Stimulated activated CD4-positive, alpha-beta T cell treated with anti-CD3 and anti-CD28 coated beads, Interleukin-15, amount 100 ng/mL, for 48 hours (primary cell): ENCODE measurements at regions not wholly inside any gene's neighbourhood (a gene's known extent, or its start where the extent isn't known, plus 50 kb on each side); places are given as distances from the start of the nearest gene placed in this dataset.
"Not testable (repeated sequence)": the region's sequence is repeated elsewhere in the genome, so short reads cannot be mapped to it uniquely, and the experiment has no call there.

Experiments used
- DNase-seq, 2 donors: peaks; one replicate each; pipeline ENCODE4 v3.0.0-alpha.2; 2020; ENCODE audit warnings: low read depth in 2 of 2

DNA sequence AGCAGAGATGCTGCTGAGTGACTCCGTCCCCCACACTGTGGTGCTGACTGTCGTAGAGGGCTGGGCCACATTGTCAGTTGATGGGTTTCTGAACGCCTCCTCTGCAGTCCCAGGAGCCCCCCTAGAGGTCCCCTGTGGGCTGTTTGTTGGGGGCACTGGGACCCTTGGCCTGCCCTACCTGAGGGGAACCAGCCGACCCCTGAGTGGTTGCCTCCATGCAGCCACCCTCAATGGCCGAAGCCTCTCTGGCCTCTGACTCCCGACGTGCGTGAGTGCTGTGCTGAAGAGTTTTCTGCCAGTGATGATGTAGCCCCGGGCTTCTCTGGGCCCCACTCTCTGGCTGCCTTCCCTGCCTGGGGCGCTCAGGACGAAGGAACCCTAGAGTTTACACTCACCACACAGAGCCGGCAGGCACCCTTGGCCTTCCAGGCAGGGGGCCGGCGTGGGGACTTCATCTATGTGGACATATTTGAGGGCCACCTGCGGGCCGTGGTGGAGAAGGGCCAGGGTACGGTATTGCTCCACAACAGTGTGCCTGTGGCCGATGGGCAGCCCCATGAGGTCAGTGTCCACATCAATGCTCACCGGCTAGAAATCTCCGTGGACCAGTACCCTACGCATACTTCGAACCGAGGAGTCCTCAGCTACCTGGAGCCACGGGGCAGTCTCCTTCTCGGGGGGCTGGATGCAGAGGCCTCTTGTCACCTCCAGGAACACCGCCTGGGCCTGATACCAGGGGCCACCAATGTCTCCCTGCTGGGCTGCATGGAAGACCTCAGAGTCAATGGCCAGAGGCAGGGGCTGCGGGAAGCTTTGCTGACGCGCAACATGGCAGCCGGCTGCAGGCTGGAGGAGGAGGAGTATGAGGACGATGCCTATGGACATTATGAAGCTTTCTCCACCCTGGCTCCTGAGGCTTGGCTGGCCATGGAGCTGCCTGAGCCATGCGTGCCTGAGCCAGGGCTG is 181.1 kb downstream of the TBC1D2B start:
- DNase-seq: not testable (repeated sequence)

DNA sequence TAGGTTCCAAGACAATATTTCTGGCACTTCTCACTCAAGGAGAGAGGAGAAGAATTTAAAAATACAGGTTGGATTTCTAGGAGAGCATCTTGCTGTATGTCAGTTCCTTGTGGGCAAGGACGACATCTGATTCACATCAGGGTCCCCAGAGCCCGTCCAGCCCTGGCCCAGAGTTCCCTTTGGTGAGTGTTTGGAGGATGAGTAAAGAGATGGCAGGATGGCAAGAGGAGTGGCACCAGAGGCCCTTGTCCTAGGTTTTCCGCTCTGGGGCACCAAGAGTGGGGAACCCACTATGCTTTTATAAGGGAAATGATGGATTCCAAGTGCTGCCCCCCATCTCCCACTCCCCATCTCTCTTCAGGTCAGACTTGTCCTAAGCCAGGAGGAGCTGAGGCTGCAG is 181.8 kb downstream of the TBC1D2B start:
- no peak for DNase-seq

DNA sequence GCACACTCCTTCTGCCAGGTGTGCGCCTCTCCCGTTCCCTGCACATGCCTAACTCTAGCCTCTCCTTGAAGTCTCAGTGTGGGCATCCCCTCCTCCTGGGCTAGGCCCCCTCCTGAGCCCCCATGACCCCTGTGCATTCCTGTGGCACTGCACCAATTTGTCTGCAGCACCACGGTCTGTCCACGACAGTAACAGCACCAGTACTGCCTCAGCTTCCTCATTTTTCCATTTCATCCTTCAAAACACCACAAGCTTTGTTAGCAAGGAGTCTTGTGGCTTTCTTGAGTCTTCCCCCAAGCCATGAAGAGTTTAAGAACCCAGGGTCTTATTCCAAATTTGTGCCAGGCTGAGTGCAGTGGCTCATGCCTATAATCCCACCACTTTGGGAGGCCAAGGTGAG is 182.4 kb downstream of the TBC1D2B start:
- not testable (repeated sequence) for DNase-seq

DNA sequence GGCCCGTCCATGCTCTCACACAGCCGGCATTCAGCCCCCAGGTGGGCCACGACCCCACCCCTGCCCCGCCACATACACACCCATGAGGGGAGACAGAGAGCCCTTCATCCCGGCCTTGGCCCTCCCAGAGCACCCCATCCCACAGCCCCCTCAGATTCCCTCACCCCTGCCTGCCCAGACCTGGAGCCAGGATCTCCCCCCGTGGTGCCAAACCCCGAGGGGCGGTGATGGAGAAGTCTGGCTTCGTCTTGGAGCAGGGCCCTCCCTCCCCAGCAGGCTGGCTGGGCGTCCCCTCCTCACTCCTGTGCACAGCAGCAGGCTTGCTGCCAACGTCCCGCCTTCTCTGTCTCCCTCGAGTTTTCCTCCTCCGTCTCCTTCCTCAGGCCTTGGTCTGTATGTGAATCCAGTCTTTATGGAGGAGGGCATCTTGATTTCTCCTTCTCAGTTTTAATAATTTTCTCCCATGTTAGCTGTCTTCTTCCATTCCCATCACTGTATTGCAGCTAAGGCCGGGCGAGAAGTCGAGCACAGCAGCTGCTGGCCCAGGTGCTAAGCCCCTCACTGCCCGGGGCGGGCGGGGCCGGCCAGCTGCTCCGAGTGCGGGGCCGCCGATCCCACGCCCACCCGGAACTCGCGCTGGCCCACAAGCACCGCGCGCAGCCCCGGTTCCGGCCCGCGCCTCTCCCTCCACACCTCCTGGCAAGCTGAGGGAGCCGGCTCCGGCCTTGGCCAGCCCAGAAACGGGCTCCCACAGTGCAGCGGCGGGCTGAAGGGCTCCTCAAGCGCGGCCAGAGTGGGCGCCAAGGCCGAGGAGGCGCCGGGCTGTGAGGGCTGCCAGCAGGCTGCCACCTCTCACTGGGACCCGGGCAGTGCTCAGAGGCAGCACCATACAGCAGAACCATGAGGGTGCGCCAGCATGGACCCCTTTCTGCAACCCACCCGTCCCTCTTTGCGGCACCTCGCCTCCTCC is 183.6 kb downstream of the TBC1D2B start:
- DNase-seq: not testable (repeated sequence)

DNA sequence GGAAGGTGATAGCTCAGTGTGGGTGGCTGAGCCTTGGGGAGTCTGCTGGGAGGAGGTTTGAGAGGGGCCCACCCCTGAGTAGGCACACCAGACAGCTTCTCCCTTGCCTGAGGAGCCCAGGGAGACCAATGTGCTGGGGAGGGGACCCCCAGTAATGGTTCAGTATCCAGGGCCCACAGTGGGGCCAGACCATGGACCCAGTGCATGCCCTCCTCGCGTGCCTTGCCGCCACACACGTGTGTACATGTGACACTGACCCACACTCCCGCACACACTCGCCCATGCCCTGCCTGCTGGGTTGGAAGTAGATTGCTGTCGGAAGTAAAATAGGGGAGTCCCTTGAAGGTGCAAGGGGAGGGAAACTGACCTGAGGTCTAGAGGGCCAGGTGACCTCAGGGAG is 184.3 kb downstream of the TBC1D2B start:
- DNase-seq: not testable (repeated sequence)

DNA sequence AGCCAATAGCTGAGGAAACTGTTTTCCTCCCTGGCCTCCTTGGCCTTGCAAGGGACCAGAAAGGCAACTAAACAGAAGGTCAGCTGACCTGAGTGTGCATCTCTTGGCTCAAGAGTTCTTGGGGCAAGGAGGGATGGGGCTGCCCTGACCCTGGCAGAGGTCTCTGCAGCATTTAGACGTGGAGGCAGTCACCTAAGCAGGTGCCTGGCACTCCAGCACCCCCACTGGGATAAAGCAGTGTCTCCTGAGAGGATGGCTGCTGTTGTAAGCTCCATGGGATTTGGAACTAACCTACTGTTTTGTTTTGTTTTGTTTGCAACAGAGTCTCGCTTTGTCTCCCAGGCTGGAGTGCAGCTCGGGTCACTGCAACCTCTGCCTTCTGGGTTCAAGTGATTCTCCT is 185.2 kb downstream of the TBC1D2B start:
- DNase-seq: no peak

DNA sequence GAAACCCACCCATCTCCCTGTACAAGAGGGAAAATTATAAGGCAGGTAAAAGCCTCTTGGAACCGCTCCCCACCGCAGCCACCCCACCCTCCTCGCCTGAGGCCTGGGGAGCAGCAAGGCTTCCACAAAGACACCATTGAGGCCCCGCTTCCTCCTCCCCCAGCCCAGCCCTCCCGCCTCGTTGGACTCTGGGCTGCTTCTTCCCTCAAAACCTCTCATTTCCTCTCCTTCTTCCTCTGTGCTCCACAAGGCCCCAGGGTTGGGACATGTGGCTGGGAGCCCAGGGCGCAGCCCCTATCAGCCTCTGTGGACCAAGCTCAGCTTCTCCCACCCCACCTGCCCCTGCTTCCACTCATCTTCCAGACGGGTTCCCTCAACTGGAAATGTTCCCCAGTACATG is 185.6 kb downstream of the TBC1D2B start:
- not testable (repeated sequence) for DNase-seq

DNA sequence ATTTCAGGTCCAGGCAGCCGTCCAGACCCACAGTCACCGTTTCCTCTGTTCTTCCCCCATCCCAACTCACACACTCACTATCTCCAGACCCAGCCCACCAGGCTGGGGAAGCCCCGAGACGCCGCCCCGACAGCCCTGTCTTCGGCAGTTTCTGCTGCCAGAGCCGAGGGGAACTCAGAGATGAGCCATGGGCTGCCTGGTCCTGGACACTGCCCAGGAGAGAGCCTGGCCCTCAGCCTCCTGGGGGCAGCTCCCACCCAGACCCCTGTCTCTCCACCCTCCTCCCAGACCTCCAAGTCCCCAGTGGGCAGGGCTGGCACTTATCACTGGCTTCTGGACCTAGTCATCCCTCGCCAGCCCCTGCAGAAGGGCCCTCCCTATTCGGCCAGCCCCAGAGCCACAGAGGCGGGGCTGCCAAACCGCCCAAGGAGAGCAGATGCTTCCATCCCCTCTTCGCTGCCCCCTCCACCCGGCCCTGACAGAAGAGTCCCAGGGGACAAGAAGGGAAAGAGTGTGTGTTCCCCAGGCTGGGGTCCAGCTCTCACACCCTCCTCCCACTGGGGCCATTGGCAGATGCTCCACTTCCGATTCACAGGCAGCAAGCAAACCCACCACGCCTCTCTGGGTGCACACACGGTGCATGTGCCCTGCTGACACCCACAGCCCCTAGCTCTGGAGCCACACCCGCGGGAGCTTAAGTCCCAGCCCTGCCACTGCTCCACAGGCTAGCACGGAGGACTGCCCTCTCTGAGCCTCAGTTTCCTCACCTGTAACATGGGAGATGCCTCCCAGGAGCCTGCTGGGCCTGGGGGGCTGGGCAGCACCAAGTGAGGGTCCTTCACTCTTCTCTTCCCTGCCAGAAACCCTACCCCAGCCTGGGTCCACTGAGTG is 186.4 kb downstream of the TBC1D2B start:
- not testable (repeated sequence) for DNase-seq

DNA sequence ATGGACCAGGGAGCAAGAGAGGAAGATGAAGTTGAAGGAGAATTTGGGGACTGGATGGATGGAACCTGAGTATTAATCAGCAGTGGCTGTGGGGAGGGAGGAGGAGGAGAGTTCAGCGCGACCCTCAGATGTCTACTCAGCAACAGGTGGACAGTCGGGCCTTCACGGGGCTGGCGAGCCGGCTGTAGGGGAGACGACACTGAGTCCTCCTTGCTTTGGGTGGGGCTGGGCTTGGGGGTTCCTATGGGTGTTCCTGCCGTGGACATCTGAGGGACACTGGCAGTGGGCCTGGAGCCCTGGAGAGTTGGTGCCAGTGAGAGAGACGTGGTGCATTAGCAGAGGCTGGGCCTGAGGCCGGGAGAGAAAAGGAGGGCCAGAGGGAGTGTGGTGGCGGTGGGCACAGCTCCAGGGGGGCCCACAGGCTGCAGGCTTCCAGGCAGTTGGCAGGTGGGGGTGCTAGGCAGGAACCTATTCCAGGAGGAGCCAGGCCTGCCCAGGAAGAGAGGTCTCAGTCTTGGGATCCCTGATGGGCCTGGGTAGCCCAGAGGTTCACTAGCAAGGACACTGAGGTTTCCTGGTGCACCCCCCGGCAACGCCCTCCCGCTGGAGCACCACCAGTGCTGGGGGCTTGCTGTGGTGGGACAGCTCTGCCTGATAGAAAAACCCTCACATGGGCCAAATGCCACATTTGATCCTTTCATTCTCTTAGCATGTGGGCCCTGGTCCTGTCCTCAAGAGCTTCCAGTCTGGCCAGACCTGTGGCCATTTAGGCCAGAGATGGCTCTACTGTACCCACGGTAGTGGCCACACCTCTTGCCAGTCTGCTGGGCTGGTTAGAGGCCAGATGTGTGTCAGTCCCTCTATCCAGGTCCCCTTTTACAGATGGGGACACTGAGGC is 187.4 kb downstream of the TBC1D2B start:
- not testable (repeated sequence) for DNase-seq

DNA sequence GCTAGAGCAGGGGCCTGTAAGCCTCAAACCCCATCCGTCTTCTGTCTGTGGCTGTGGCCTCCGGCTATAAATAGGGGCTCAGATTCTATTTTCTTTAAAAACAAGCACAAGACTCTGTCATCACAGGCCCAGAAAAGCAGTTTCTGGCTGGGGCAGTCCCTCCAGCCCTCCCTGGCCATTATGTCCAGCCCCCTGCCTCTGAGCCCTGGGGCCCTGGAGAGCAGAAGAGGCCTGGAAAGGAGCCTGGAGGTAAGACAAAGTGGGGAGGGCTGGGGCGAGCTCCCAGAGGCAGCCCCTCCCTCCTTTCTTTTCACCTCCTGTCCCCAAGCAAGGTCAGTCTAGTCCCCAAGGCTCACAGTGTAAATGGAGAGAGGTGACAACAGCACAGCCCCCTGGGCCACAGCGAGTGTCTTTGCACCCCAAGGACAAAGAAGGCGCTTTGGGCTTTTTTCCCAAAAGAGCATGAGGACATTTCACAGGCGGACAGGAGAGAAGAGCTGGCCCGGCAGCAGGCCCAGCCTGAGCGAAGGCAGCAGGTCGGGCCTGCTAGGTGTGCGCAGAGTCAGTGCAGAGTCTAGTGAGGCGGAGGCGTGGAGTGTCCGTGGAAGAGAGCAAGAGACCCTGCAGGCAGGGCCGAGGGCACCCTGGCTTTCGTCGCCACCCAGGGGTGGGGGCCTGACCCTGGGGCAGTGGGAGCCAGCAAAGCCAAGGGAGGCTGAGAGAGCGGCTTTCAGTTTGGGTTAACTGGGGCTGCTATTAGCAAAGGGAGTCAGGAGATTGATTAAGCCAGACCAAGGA is 188.3 kb downstream of the TBC1D2B start:
- DNase-seq: no peak

DNA sequence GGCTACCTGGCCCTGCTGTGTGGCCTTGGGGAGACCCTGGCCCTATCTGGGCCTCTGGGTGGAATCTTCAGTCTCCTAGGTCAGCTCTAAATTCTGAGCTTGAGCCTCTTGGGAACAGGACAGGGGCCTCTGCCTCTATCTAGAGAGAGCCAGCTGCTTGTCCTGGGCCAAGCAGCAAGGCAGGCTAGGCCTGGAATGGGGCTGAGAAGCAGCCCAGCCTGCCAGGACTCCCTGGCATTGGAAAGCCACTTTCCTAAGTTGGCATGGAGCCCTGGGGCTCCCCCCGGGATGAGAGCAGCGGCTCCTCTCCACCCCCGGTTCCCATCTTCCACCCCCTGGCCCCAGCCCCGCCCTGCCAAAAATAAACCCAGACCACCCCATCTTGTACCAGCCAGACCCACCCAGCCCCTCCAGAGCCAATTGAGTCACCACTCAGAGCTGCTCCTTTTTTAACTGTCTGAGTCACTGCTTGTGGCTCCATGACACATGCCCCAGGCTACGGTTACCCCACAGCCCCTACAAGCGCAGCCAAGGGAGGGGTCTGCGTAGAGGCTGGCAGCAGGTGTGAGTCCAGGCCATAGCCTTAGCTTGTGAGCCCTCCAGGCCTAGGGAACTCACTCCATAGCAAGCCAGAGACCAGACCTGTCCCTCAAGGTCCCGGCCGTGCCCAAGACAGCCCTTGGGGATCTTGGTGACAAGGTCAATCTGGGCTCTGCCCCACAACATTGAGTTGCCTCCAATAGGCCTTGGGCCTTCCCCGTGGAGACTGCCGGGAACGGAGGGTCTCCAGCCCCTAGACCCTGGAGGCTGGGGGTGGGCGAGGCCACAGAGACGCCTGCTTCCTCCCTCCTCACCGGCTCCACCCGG is 189.7 kb downstream of the TBC1D2B start:
- not testable (repeated sequence) for DNase-seq

DNA sequence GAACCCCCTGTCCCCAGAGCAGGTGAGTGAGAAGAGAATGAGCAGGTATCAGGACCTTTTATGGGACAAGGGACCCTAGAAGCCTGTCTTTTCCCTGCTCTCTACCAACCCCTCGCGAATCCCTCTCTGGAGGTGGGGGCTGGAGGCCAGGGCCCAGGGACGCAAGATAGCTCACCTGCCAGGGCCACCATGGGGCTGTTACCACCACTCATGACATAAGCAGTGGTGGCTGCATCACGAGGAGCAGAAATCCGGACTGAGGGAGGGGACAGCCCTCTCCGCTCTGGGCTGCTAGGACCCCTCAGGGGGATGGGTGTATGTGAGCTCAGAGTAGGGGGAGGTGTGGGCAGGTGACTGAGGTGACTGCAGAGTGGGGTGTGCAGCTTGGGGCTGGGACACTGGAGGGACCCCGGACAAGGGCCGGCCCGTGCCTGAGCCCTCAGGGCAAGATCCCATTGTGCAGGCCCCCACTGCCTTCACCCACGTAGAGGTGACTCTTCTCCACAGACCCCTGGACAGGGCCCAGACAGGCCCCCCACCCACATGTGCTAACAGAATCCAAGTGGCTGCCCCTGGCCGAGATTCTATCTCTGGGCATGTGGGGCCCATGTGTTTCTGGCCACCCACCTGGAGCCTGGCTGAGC is 190.6 kb downstream of the TBC1D2B start:
- no peak for DNase-seq

DNA sequence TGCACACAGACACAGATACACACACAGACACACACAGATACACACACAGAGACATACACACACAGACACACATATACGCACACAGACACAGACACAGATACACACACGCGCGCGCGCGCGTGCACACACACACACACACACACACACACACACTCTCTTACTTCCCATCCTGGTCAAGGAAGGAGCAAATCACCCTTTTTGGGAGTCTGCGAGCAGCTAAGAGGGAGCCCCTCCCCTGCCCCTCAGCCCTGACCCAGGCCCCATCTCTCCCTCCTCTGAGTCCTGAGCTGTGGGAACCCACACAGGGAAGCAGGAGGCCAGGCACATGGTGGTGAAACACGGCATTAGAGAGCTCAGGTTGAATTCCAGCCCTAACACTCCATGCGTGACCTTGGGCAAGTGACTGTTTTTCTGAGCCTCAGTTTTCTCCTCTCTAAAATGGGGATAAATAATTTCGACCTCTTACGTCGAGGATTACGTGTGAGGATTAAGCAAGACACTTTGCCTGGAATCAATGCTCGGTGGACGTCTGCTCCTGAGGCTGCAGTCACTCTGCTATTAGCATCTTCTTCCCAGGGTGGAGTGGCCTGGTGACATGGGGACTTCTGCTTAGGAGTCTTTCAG is 191.5 kb downstream of the TBC1D2B start:
- DNase-seq: not testable (repeated sequence)

DNA sequence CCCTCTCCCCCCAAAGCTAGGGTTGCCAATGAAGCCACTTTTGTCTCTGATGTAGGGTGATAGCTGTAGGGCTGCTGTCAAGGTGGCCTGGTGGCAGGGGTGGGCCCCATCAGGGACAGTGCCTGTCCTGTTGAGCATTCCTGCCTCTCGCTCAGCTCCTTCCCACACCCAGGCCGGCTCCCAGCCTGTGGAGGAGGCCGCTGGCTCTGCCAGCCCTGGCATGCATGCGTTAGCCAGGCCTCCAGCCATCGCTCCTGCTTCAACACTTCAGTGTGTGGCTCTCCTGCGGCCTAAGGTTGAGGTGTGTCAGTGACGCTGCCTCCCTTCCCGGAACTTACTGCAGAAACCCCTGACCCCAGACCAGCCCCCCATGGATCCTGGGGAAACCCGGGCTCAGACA is 194.5 kb downstream of the TBC1D2B start:
- DNase-seq: not testable (repeated sequence)

DNA sequence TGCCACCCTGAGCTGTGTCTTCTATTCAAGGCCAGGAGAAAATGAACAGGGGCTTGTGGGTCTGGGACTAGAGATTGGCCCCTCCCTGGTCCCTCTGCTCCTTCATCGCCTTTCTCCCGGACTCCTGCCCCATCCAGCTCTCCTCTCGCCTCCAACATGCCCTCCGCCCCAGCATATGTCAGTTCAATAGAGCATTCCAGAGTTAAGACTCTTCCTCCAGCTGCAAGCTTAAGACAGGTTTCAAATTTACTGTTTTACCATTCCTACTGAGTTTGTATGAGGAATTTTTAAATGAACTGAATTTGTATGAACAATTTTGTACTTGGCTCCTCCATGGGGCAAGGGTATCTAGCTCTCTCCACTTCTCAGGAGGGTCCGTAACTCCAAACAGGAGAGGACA is 195.6 kb downstream of the TBC1D2B start:
- DNase-seq: no peak

DNA sequence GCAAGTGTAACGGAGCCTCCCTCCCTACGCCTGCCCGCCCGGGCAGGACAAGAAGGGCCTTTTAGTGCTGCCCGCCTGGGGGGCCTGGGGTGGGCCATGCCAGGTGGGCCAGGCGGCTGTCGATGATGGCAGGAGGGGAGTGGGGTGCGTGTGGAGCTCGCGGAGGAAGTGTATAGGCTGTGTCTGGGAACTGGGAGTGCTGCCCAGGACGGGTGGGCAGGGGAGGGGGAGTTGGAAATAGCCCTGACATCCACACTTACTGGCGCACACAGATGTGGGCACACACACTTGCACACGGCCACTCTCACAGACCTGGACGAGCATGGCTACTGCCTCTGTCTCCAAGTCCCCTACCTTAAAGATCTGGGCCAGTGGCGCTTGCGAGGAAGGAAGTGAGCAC is 196.0 kb downstream of the TBC1D2B start:
- DNase-seq: not testable (repeated sequence)

DNA sequence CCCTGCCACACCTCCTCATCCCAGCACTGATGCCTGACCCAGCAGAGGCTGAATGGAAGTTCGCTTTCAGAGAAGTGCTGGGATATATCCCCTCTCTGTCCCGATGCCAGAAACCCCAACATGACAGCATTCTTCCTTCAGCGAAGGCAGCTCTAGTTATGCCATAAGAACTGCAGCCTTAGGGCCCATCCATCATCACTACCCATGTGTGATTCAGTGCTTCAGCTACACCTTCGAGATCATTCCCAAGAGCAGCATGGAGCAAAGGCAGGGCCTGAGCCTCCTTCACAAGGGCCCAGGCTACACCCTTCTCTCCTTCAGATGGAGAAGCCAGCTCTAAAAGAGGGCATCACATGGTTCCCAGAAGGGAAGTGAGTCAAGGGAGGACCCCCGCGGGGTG is 198.0 kb downstream of the TBC1D2B start:
- not testable (repeated sequence) for DNase-seq
